ENCODE measurements at regions not wholly inside any gene's neighbourhood (a gene's known extent, or its start where the extent isn't known, plus 50 kb on each side); places are given as distances from the start of the nearest gene placed in this dataset.
"Not testable (repeated sequence)": the region's sequence is repeated elsewhere in the genome, so short reads cannot be mapped to it uniquely, and the experiment has no call there.

DNA sequence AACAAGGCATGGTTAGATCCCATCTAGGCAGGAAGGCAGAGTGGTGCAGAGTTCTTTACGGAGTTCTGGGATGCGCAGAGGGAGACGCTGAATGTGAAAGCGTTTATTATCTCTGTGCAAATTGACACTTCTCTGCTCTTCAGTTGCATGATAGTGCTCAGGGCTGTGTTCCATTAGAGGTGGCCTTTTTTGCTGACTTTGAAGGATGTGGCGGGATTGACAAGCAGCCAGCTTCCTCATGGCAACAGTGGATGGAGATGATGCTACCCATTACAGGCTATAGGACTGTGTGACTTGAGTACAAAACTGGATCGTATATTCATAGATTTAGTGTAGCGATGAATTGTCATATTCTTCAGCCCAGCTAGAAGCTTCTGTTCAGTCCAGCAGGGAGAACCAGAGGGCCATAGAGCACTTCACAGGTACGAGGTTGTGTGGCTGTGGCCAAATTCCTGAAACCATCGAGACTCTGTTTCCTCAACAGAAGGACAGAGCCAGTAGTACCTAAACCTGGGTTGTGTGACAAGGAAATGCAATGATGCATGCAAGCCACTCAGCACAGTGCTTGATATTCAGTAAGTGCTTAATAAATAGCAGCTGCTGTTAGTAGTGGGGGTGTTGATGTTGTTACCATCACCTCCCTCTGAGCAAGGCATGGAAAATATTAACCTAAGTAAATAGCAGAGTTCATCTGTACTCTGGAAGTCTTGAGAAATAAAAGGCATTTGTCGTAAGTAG lies 430.0 kb upstream of the KAZN start:
- no peaks in the 10 kb centered on the region for H3K4me1 Mint-ChIP-seq (ENCODE audit: low read depth, unreplicated experiment)
- peaks cover 1% of the 10 kb centered on the region for H3K9me3 Mint-ChIP-seq (ENCODE audit: unreplicated experiment)
- H3K27me3 Mint-ChIP-seq (ENCODE audit: unreplicated experiment), result peaks cover 2% of the 10 kb centered on the region
- no peak overlapping the region for H3K4me3 Mint-ChIP-seq (ENCODE audit: unreplicated experiment)
- peaks cover 4% of the 10 kb centered on the region for H3K36me3 Mint-ChIP-seq (ENCODE audit: unreplicated experiment)
- no peak overlapping the region for H3K27ac Mint-ChIP-seq (ENCODE audit: unreplicated experiment)
- TF ChIP-seq CTCF (IDR thresholded peaks at IDR 0.05; ENCODE audit: partially characterized antibody, unreplicated experiment), result no peak
- DNase-seq, result no peak

- peaks cover 10% of the 10 kb centered on the region for H3K4me1 Mint-ChIP-seq (ENCODE audit: low read depth, unreplicated experiment)
- H3K36me3 Mint-ChIP-seq (ENCODE audit: unreplicated experiment), result peaks cover 4% of the 10 kb centered on the region
- TF ChIP-seq CTCF (IDR thresholded peaks at IDR 0.05; ENCODE audit: partially characterized antibody, unreplicated experiment), result no peak
- DNase-seq, result no peak
- H3K27me3 Mint-ChIP-seq (ENCODE audit: unreplicated experiment), result peaks cover 2% of the 10 kb centered on the region
- H3K4me3 Mint-ChIP-seq (ENCODE audit: unreplicated experiment), result no peak overlapping the region
- peaks cover 1% of the 10 kb centered on the region for H3K9me3 Mint-ChIP-seq (ENCODE audit: unreplicated experiment)
- no peak overlapping the region for H3K27ac Mint-ChIP-seq (ENCODE audit: unreplicated experiment)
These were observed 424.9 kb upstream of the KAZN start for GRCh38 chr1:14173598-14173997.

DNA sequence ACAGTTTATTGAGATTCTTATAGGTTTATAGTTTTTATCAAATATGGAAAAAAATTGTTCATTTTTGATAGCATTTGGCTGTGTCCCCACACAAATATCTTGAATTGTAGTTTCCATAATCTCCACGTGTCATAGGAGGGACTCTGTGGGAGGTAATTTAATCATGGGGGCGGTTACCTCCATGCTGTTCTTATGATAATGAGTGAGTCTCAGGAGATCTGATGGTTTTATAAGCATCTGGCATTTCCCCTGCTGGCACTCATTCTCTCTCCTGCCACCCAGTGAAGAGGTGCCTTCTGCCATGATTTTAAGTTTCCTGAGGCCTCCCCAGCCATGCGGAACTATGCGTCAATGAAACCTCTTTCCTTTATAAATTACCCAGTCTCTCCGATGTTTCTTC lies 420.6 kb upstream of the KAZN start:
- not testable (repeated sequence) for H3K27ac Mint-ChIP-seq (ENCODE audit: unreplicated experiment); H3K36me3 Mint-ChIP-seq (ENCODE audit: unreplicated experiment); DNase-seq; H3K9me3 Mint-ChIP-seq (ENCODE audit: unreplicated experiment); H3K4me3 Mint-ChIP-seq (ENCODE audit: unreplicated experiment); H3K27me3 Mint-ChIP-seq (ENCODE audit: unreplicated experiment)
- H3K4me1 Mint-ChIP-seq (ENCODE audit: low read depth, unreplicated experiment), result peaks cover 22% of the 10 kb centered on the region

- Mint-ChIP-seq H3K4me1 (ENCODE audit: low read depth, unreplicated experiment) (peaks cover 18% of the 10 kb centered on the region), H3K36me3 (ENCODE audit: unreplicated experiment) (no peaks in the 10 kb centered on the region)
- DNase-seq, result no peak
These were observed 417.7 kb upstream of the KAZN start for GRCh38 chr1:14180738-14181137.

DNA sequence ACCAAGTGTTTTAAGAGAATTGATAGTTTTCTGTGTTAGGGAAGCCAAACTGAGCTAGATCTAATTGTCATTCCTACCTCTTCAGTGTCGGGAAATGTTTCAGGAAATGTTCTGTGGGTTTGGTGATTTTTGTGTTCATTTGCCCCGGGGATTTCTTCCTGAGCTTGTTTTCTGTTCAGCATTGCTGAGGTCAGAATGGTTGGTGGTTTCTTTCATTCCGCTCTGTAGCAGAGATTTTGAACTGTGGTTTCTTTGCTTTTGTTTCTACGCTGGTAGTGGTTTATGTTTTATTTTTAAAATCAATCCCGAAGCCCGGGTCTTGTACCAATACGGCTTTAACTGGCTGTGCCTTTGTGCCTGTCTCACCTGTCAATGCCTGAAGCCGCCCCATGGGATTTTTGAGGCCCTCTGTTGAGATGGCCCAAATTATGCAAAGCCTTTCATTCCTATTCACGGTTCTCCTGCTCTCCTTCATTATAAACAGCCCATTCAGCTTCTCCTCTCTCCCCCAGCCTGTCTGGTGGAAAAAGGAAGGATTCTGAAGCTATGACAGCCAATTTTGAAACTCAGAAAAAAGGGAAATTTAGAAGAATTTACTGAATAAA lies 417.2 kb upstream of the KAZN start:
- Mint-ChIP-seq H3K4me1 (ENCODE audit: low read depth, unreplicated experiment) (peaks cover 18% of the 10 kb centered on the region), H3K27me3 (ENCODE audit: unreplicated experiment) (no peaks in the 10 kb centered on the region), H3K4me3 (ENCODE audit: unreplicated experiment) (no peak overlapping the region), H3K9me3 (ENCODE audit: unreplicated experiment) (no peaks in the 10 kb centered on the region), H3K36me3 (ENCODE audit: unreplicated experiment) (no peaks in the 10 kb centered on the region), H3K27ac (ENCODE audit: unreplicated experiment) (no peak overlapping the region)
- DNase-seq, result no peak
- TF ChIP-seq CTCF (IDR thresholded peaks at IDR 0.05; ENCODE audit: partially characterized antibody, unreplicated experiment), result no peak

More at GRCh38 chr1:14180738-14181137, 417.7 kb upstream of the KAZN start:
- no peak overlapping the region for H3K27ac Mint-ChIP-seq (ENCODE audit: unreplicated experiment)
- H3K27me3 Mint-ChIP-seq (ENCODE audit: unreplicated experiment), result no peaks in the 10 kb centered on the region
- H3K4me3 Mint-ChIP-seq (ENCODE audit: unreplicated experiment), result no peak overlapping the region
- H3K9me3 Mint-ChIP-seq (ENCODE audit: unreplicated experiment), result no peaks in the 10 kb centered on the region
- TF ChIP-seq CTCF (IDR thresholded peaks at IDR 0.05; ENCODE audit: partially characterized antibody, unreplicated experiment), result no peak

All from glutamatergic neuron (in vitro differentiated cells).